Muscle layer of colon (tissue), 2 donors: ENCODE measurements at regions not wholly inside any gene's neighbourhood (a gene's known extent, or its start where the extent isn't known, plus 50 kb on each side); places are given as distances from the start of the nearest gene placed in this dataset.

Source experiments
- H3K27ac ChIP-seq: one replicate; pipeline ENCODE4 v1.7.0; 2013; ENCODE audit warnings: low read depth, mild to moderate bottlenecking, low read length, moderate library complexity
- H3K27me3 ChIP-seq, 2 donors: one replicate each; pipeline ENCODE4 v1.7.0; 2013; ENCODE audit warnings: low read length in 2 of 2, mild to moderate bottlenecking in 2 of 2; ENCODE audit not compliant: insufficient read depth in 2 of 2, control insufficient read depth in 1 of 2
- H3K36me3 ChIP-seq: one replicate; pipeline ENCODE4 v1.7.0; 2013; ENCODE audit warnings: mild to moderate bottlenecking, low read length; ENCODE audit not compliant: insufficient read depth
- H3K4me1 ChIP-seq: one replicate; pipeline ENCODE4 v1.7.0; 2013; ENCODE audit warnings: mild to moderate bottlenecking, low read length; ENCODE audit not compliant: insufficient read depth
- H3K4me3 ChIP-seq, 2 donors: one replicate each; pipeline ENCODE4 v1.7.0; 2013; ENCODE audit warnings: low read length in 2 of 2, low read depth in 1 of 2, mild to moderate bottlenecking in 1 of 2, moderate library complexity in 1 of 2
- H3K9ac ChIP-seq: one replicate; pipeline ENCODE4 v1.7.0; 2013; ENCODE audit warnings: low read length
- H3K9me3 ChIP-seq: one replicate; pipeline ENCODE4 v1.7.0; 2013; ENCODE audit warnings: mild to moderate bottlenecking, low read length
- donor health status: abdominal sarcoma.
- donor health status: Adenocarcinoma of cecum.

GRCh38 chr16:64589836-64590235 is 532.0 kb downstream of the CDH11 start:
- Histone ChIP-seq H3K4me1 (no peaks in the 10 kb centered on the region), H3K9ac (no peak overlapping the region), H3K9me3 (no peaks in the 10 kb centered on the region), H3K27me3 (no peaks in the 10 kb centered on the region), H3K4me3 (no peak overlapping the region), H3K27ac (no peak overlapping the region), H3K36me3 (no peaks in the 10 kb centered on the region)

- Histone ChIP-seq H3K27ac (no peak overlapping the region), H3K4me3 (no peak overlapping the region), H3K9me3 (no peaks in the 10 kb centered on the region), H3K27me3 (no peaks in the 10 kb centered on the region), H3K36me3 (no peaks in the 10 kb centered on the region), H3K4me1 (no peaks in the 10 kb centered on the region), H3K9ac (no peak overlapping the region)
Measured at GRCh38 chr16:64586781-64587180, 535.1 kb downstream of the CDH11 start.

- Histone ChIP-seq H3K36me3 (no peaks in the 10 kb centered on the region), H3K4me3 (no peak overlapping the region)
Measured at GRCh38 chr16:64585367-64585766, 536.5 kb downstream of the CDH11 start.

GRCh38 chr16:64580558-64580957 is 541.3 kb downstream of the CDH11 start:
- no peak overlapping the region for H3K9ac ChIP-seq
- no peak overlapping the region for H3K4me3 ChIP-seq
- no peak overlapping the region for H3K27ac ChIP-seq
- H3K27me3 ChIP-seq, result no peaks in the 10 kb centered on the region
- no peaks in the 10 kb centered on the region for H3K4me1 ChIP-seq
- H3K36me3 ChIP-seq, result no peaks in the 10 kb centered on the region
- no peaks in the 10 kb centered on the region for H3K9me3 ChIP-seq

More at GRCh38 chr16:64585367-64585766, 536.5 kb downstream of the CDH11 start:
- H3K27me3 ChIP-seq, result no peaks in the 10 kb centered on the region
- no peak overlapping the region for H3K27ac ChIP-seq
- H3K9me3 ChIP-seq, result no peaks in the 10 kb centered on the region
- H3K4me1 ChIP-seq, result no peaks in the 10 kb centered on the region
- H3K9ac ChIP-seq, result no peak overlapping the region

GRCh38 chr16:64579712-64580111 is 542.2 kb downstream of the CDH11 start:
- Histone ChIP-seq H3K27ac (no peak overlapping the region), H3K9ac (no peak overlapping the region), H3K27me3 (no peaks in the 10 kb centered on the region), H3K36me3 (no peaks in the 10 kb centered on the region), H3K9me3 (no peaks in the 10 kb centered on the region), H3K4me1 (no peaks in the 10 kb centered on the region), H3K4me3 (no peak overlapping the region)

- Histone ChIP-seq H3K9me3 (no peaks in the 10 kb centered on the region), H3K4me3 (no peak overlapping the region)
Measured at GRCh38 chr16:64545768-64546167, 576.1 kb downstream of the CDH11 start.

GRCh38 chr16:64544859-64545258 is 577.0 kb downstream of the CDH11 start:
- no peaks in the 10 kb centered on the region for H3K27me3 ChIP-seq
- H3K9me3 ChIP-seq, result no peaks in the 10 kb centered on the region
- H3K4me3 ChIP-seq, result no peak overlapping the region
- H3K36me3 ChIP-seq, result no peaks in the 10 kb centered on the region
- no peak overlapping the region for H3K9ac ChIP-seq
- H3K27ac ChIP-seq, result no peak overlapping the region
- no peaks in the 10 kb centered on the region for H3K4me1 ChIP-seq

More at GRCh38 chr16:64545768-64546167, 576.1 kb downstream of the CDH11 start:
- H3K36me3 ChIP-seq, result no peaks in the 10 kb centered on the region
- no peaks in the 10 kb centered on the region for H3K27me3 ChIP-seq
- H3K9ac ChIP-seq, result no peak overlapping the region
- H3K4me1 ChIP-seq, result no peaks in the 10 kb centered on the region
- H3K27ac ChIP-seq, result no peak overlapping the region

- no peak overlapping the region for H3K27ac ChIP-seq
- no peak overlapping the region for H3K4me3 ChIP-seq
- H3K4me1 ChIP-seq, result no peaks in the 10 kb centered on the region
- H3K9me3 ChIP-seq, result no peaks in the 10 kb centered on the region
- no peaks in the 10 kb centered on the region for H3K27me3 ChIP-seq
- no peak overlapping the region for H3K9ac ChIP-seq
- H3K36me3 ChIP-seq, result no peaks in the 10 kb centered on the region
Measured at GRCh38 chr16:64543441-64543840, 578.4 kb downstream of the CDH11 start.

GRCh38 chr16:64543031-64543430 is 578.8 kb downstream of the CDH11 start:
- Histone ChIP-seq H3K27me3 (no peaks in the 10 kb centered on the region), H3K9ac (no peak overlapping the region), H3K4me1 (no peaks in the 10 kb centered on the region), H3K36me3 (no peaks in the 10 kb centered on the region), H3K4me3 (no peak overlapping the region), H3K9me3 (no peaks in the 10 kb centered on the region), H3K27ac (no peak overlapping the region)

- no peak overlapping the region for H3K27ac ChIP-seq
Measured at GRCh38 chr16:64542152-64542551, 579.7 kb downstream of the CDH11 start.

GRCh38 chr16:64541621-64542020 is 580.2 kb downstream of the CDH11 start:
- Histone ChIP-seq H3K4me3 (no peak overlapping the region), H3K4me1 (no peaks in the 10 kb centered on the region), H3K27me3 (no peaks in the 10 kb centered on the region), H3K27ac (no peak overlapping the region), H3K36me3 (no peaks in the 10 kb centered on the region), H3K9ac (no peak overlapping the region), H3K9me3 (no peaks in the 10 kb centered on the region)

More at GRCh38 chr16:64542152-64542551, 579.7 kb downstream of the CDH11 start:
- no peaks in the 10 kb centered on the region for H3K36me3 ChIP-seq
- H3K4me1 ChIP-seq, result no peaks in the 10 kb centered on the region
- H3K9me3 ChIP-seq, result no peaks in the 10 kb centered on the region
- H3K27me3 ChIP-seq, result no peaks in the 10 kb centered on the region
- H3K9ac ChIP-seq, result no peak overlapping the region
- H3K4me3 ChIP-seq, result no peak overlapping the region

GRCh38 chr16:64540434-64540833 is 581.4 kb downstream of the CDH11 start:
- Histone ChIP-seq H3K9ac (no peak overlapping the region), H3K9me3 (no peaks in the 10 kb centered on the region), H3K27ac (no peak overlapping the region), H3K4me1 (no peaks in the 10 kb centered on the region), H3K36me3 (no peaks in the 10 kb centered on the region), H3K4me3 (no peak overlapping the region), H3K27me3 (no peaks in the 10 kb centered on the region)
